ENCODE measurements at regions not wholly inside any gene's neighbourhood (a gene's known extent, or its start where the extent isn't known, plus 50 kb on each side); places are given as distances from the start of the nearest gene placed in this dataset.

DNA sequence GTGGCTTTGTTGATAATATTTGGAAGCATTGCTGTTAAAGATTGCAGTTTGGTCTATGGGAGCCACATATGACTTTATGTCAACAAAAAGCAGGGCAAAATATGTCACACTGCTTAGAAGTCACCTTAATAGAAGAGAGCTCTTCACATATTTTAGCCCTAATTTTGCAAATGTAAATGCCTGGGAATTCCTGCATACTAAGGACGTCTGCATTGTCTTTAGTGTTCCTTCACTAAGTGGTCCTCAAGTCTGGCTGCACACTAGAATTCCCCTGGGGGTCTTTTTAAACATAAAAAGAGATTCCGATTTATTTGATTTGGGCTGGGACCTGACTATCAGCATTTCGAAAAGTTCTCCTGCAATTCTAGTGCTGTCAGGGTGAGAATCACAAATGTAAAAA is 495.1 kb upstream of the FAM241A start:
- TF ChIP-seq SIN3A (IDR thresholded peaks at IDR 0.05; ENCODE audit: borderline replicate concordance, insufficient read depth, low read depth, low read length) (no peak), TCF7L2 (IDR thresholded peaks at IDR 0.05; ENCODE audit: low read depth, low read length) (no peak), REST (IDR thresholded peaks at IDR 0.05; ENCODE audit: insufficient read depth in 1 of 2, low read depth in 2 of 2, low read length in 1 of 2) (no peak), POLR2AphosphoS5 (IDR thresholded peaks at IDR 0.05; ENCODE audit: low read depth, low read length) (no peak)
- TF ChIP-seq, protein P1, sequence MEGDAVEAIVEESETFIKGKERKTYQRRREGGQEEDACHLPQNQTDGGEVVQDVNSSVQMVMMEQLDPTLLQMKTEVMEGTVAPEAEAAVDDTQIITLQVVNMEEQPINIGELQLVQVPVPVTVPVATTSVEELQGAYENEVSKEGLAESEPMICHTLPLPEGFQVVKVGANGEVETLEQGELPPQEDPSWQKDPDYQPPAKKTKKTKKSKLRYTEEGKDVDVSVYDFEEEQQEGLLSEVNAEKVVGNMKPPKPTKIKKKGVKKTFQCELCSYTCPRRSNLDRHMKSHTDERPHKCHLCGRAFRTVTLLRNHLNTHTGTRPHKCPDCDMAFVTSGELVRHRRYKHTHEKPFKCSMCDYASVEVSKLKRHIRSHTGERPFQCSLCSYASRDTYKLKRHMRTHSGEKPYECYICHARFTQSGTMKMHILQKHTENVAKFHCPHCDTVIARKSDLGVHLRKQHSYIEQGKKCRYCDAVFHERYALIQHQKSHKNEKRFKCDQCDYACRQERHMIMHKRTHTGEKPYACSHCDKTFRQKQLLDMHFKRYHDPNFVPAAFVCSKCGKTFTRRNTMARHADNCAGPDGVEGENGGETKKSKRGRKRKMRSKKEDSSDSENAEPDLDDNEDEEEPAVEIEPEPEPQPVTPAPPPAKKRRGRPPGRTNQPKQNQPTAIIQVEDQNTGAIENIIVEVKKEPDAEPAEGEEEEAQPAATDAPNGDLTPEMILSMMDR (IDR thresholded peaks at IDR 0.05): no peak
- Histone ChIP-seq H3K27me3 (ENCODE audit: control insufficient read depth, insufficient read depth, low read length) (no peaks in the 10 kb centered on the region; the same call in 1 of the 2 replicates), H3K4me3 (ENCODE audit: low read depth in 2 of 2, low read length in 2 of 2) (no peak overlapping the region), H3K27ac (ENCODE audit: low read length) (no peak overlapping the region), H3K9me3 (ENCODE audit: control insufficient read depth, insufficient read depth, low read depth, low read length) (no peaks in the 10 kb centered on the region), H3K4me1 (ENCODE audit: control insufficient read depth, insufficient read depth, low read length) (no peaks in the 10 kb centered on the region), H3K36me3 (ENCODE audit: control insufficient read depth, insufficient read depth, low read length) (no peaks in the 10 kb centered on the region)
- DNase-seq (ENCODE audit: low read depth, low spot score) (no peak), ATAC-seq (no peak)
- intact Hi-C loops (cut with micrococcal nuclease; ENCODE audit: unreplicated experiment) (no loop called here), in situ Hi-C loops (cut with HindIII; ENCODE audit: low pct_unique_long_range_greater_than_20kb, low sequenced_read_pairs) (no loop called here)
- POLR2A ChIA-PET: no interaction called here
- CTCF ChIA-PET: no interaction called here
- no TSS peak for BruUV-seq (replicated peaks)

DNA sequence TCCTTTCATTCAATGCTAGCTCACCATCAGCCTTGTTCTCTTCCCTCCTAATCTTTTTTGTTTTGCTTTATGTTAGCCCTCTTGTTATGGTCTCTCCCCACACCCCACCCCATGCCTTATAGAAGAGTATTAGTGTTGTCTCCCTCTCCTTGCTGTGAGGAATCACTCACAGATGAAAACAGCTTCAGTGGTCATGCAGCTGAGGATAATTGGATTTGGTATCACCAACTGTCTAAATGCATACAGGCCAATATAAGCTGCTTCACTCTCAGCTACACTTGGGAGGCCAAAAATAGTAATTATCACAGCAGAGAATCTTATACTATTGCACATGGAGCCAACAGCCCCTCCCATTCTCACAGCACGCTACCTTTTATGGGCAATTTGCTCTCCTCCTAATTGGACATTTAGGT is 494.6 kb upstream of the FAM241A start:
- in situ Hi-C loops (cut with HindIII; ENCODE audit: low pct_unique_long_range_greater_than_20kb, low sequenced_read_pairs): no loop called here
- no peaks in the 10 kb centered on the region for H3K4me1 ChIP-seq (ENCODE audit: control insufficient read depth, insufficient read depth, low read length)

More for the DNA sequence above, 494.6 kb upstream of the FAM241A start:
- Histone ChIP-seq H3K4me3 (ENCODE audit: low read depth in 2 of 2, low read length in 2 of 2) (no peak overlapping the region), H3K36me3 (ENCODE audit: control insufficient read depth, insufficient read depth, low read length) (no peaks in the 10 kb centered on the region), H3K27ac (ENCODE audit: low read length) (no peak overlapping the region), H3K27me3 (ENCODE audit: control insufficient read depth, insufficient read depth, low read length) (no peaks in the 10 kb centered on the region; the same call in 1 of the 2 replicates), H3K9me3 (ENCODE audit: control insufficient read depth, insufficient read depth, low read depth, low read length) (no peaks in the 10 kb centered on the region)
- TF ChIP-seq, protein P1 (IDR thresholded peaks at IDR 0.05): no peak
- TF ChIP-seq POLR2AphosphoS5 (IDR thresholded peaks at IDR 0.05; ENCODE audit: low read depth, low read length): no peak
- no peak for TF ChIP-seq REST (IDR thresholded peaks at IDR 0.05; ENCODE audit: insufficient read depth in 1 of 2, low read depth in 2 of 2, low read length in 1 of 2)
- TF ChIP-seq SIN3A (IDR thresholded peaks at IDR 0.05; ENCODE audit: borderline replicate concordance, insufficient read depth, low read depth, low read length): no peak
- no peak for TF ChIP-seq TCF7L2 (IDR thresholded peaks at IDR 0.05; ENCODE audit: low read depth, low read length)
- DNase-seq (ENCODE audit: low read depth, low spot score): no peak
- intact Hi-C loops (cut with micrococcal nuclease; ENCODE audit: unreplicated experiment): no loop called here
- ChIA-PET POLR2A (no interaction called here), CTCF (no interaction called here)
- no peak for ATAC-seq
- BruUV-seq (replicated peaks): no TSS peak
